Ishikawa (cell line): ENCODE measurements at regions not wholly inside any gene's neighbourhood (a gene's known extent, or its start where the extent isn't known, plus 50 kb on each side); places are given as distances from the start of the nearest gene placed in this dataset.

Source experiments
- CEBPB ChIP-seq: IDR thresholded peaks from 2 replicates; pipeline ENCODE4 v1.6.1; 2012
- CREB1 ChIP-seq: IDR thresholded peaks from 2 replicates; pipeline ENCODE4 v1.6.1; 2012; ENCODE audit warnings: low read depth
- EGR1 ChIP-seq: IDR thresholded peaks from 2 replicates; pipeline ENCODE4 v1.6.1; 2012
- EP300 ChIP-seq: IDR thresholded peaks from 2 replicates; pipeline ENCODE4 v1.6.1; 2012; ENCODE audit warnings: borderline replicate concordance
- FOXM1 ChIP-seq: IDR thresholded peaks from 2 replicates; pipeline ENCODE4 v1.6.1; 2012; ENCODE audit warnings: low read depth, borderline replicate concordance
- NFIC ChIP-seq: IDR thresholded peaks from 2 replicates; pipeline ENCODE4 v1.6.1; 2012
- RAD21 ChIP-seq: IDR thresholded peaks from 2 replicates; pipeline ENCODE4 v1.6.1; 2012; ENCODE audit warnings: low read depth
- TAF1 ChIP-seq: IDR thresholded peaks from 2 replicates; pipeline ENCODE4 v1.6.1; 2012; ENCODE audit warnings: low read depth, mild to moderate bottlenecking
- TCF12 ChIP-seq: IDR thresholded peaks from 2 replicates; pipeline ENCODE4 v1.6.1; 2012; ENCODE audit warnings: low read depth
- TEAD4 ChIP-seq: IDR thresholded peaks from 2 replicates; pipeline ENCODE4 v1.6.1; 2012
- YY1 ChIP-seq: IDR thresholded peaks from 2 replicates; pipeline ENCODE4 v1.6.1; 2012; ENCODE audit warnings: low read depth
- ZBTB7A ChIP-seq: IDR thresholded peaks from 2 replicates; pipeline ENCODE4 v1.6.1; 2012; ENCODE audit warnings: low read depth
- TF ChIP-seq, protein P1 (sequence below): IDR thresholded peaks from 2 replicates; pipeline ENCODE4 v1.6.1; 2012
- TF ChIP-seq, protein P2 (sequence below): IDR thresholded peaks from 2 replicates; pipeline ENCODE4 v1.6.1; 2012
- TF ChIP-seq, protein P3 (sequence below): IDR thresholded peaks from 2 replicates; pipeline ENCODE4 v1.6.1; 2012; ENCODE audit warnings: low read depth, mild to moderate bottlenecking

DNA sequence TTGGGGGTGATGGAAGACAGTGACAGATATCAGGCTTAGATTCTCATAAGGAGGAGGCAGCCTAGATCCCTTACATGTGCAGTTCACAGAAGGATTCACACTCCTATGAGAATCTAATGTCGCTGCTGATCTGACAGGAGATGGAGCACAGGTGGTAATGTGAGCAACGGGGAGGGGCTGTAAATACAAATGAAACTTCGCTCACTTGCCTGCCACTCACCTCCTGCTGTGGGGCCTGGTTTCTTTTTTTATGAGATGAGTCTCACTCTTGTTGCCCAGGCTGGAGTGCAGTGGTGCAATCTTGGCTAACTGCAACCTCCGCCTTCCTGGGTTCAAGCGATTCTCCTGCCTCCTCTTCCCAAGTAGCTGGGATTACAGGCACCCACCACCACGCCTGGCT lies 258.6 kb downstream of the EN1 start:
- no peak for TF ChIP-seq TCF12
- TF ChIP-seq, protein P1, sequence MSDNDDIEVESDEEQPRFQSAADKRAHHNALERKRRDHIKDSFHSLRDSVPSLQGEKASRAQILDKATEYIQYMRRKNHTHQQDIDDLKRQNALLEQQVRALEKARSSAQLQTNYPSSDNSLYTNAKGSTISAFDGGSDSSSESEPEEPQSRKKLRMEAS: no peak
- no peak for TF ChIP-seq RAD21
- TF ChIP-seq TEAD4: no peak
- TF ChIP-seq YY1: no peak
- TF ChIP-seq TAF1: no peak
- TF ChIP-seq ZBTB7A: no peak
- no peak for TF ChIP-seq NFIC
- TF ChIP-seq, protein P2, sequence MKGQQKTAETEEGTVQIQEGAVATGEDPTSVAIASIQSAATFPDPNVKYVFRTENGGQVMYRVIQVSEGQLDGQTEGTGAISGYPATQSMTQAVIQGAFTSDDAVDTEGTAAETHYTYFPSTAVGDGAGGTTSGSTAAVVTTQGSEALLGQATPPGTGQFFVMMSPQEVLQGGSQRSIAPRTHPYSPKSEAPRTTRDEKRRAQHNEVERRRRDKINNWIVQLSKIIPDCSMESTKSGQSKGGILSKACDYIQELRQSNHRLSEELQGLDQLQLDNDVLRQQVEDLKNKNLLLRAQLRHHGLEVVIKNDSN: no peak
- TF ChIP-seq, protein P3, sequence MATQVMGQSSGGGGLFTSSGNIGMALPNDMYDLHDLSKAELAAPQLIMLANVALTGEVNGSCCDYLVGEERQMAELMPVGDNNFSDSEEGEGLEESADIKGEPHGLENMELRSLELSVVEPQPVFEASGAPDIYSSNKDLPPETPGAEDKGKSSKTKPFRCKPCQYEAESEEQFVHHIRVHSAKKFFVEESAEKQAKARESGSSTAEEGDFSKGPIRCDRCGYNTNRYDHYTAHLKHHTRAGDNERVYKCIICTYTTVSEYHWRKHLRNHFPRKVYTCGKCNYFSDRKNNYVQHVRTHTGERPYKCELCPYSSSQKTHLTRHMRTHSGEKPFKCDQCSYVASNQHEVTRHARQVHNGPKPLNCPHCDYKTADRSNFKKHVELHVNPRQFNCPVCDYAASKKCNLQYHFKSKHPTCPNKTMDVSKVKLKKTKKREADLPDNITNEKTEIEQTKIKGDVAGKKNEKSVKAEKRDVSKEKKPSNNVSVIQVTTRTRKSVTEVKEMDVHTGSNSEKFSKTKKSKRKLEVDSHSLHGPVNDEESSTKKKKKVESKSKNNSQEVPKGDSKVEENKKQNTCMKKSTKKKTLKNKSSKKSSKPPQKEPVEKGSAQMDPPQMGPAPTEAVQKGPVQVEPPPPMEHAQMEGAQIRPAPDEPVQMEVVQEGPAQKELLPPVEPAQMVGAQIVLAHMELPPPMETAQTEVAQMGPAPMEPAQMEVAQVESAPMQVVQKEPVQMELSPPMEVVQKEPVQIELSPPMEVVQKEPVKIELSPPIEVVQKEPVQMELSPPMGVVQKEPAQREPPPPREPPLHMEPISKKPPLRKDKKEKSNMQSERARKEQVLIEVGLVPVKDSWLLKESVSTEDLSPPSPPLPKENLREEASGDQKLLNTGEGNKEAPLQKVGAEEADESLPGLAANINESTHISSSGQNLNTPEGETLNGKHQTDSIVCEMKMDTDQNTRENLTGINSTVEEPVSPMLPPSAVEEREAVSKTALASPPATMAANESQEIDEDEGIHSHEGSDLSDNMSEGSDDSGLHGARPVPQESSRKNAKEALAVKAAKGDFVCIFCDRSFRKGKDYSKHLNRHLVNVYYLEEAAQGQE: no peak
- TF ChIP-seq EGR1: no peak
- no peak for TF ChIP-seq FOXM1
- TF ChIP-seq CEBPB: no peak
- no peak for TF ChIP-seq EP300
- no peak for TF ChIP-seq CREB1

DNA sequence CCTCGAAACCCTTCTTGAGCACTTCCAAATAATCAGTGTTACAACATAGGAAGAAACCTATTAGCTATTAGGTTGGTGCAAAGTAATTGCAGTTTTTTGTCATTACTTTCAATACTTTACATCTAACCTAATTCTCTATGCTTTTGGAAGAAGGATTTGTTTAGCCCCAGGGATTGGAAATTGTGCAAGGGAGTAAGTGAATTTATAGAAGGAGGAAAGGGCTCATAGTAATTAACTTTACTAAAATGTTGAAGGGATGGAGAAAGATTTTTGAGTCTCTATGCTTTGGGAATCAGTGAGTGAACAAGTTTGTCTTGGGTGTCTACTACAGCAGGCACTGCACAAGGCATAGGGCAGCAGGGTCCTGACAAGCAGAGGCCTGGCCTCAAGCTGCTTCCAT lies 261.1 kb downstream of the EN1 start:
- no peak for TF ChIP-seq CREB1
- TF ChIP-seq FOXM1: no peak
- no peak for TF ChIP-seq CEBPB
- TF ChIP-seq NFIC: no peak
- TF ChIP-seq TEAD4: no peak

DNA sequence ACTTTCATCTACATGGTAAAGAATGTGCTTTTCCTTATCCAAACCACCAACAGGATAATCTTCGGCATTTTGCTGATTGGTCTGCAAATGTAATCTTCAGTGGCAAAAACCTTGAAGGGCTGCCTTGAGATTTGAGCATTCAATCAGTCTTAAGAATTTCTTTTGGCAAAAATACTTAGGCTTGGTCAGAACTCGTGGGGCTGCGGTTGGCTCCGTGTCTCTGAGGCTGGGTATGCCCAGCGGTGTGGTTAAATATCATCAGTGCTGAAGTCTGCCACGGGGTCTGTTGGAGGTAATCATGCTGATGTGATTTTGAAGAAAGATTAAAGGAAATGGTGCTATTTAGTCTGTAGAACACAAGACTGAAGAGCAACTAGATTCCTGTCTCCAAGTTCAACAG lies 262.6 kb downstream of the EN1 start:
- TF ChIP-seq TEAD4 (no peak), CEBPB (no peak), EP300 (no peak), EGR1 (no peak), TAF1 (no peak), NFIC (no peak), YY1 (no peak), RAD21 (no peak), ZBTB7A (no peak), CREB1 (no peak), TCF12 (no peak)
- TF ChIP-seq, protein P3: no peak
- TF ChIP-seq, protein P2: no peak
- TF ChIP-seq, protein P1: no peak

DNA sequence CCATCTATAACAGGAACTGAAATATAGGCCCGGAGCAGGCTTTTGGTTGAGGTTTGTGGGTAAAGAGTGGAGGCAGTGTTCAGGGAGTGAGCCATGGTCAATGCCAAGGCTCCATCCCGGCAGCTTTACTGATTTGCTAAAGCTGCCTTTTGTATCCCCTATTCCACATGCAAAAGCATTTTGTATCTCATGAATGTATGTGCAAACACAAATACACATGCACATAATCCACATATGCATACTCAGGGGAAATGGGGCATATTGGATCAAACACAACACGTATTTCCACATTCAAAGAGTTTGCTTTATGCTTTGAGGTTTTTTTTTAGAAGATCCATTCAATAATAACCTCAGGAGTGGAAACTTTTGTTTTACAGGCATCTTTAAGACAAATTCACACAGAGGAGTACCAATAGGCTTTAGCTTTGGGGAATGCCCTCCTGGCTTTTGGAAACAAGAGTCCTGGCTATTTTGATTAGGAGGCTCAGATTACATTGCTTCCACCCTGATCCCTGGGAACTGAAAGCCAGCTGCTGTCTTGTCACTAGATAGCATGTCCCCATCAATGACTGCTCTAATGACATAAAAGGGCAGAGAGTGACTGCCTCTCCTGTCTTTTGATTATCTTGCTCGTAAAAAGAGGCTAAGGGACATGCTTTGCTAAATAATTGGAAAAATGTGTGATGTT lies 263.2 kb downstream of the EN1 start:
- TF ChIP-seq NFIC: no peak
- TF ChIP-seq ZBTB7A: no peak
- no peak for TF ChIP-seq FOXM1
- TF ChIP-seq, protein P2: no peak
- TF ChIP-seq CREB1: no peak
- TF ChIP-seq, protein P1: no peak
- TF ChIP-seq, protein P3: no peak
- TF ChIP-seq RAD21: no peak
- TF ChIP-seq TCF12: no peak
- no peak for TF ChIP-seq CEBPB
- no peak for TF ChIP-seq TAF1
- TF ChIP-seq YY1: no peak
- no peak for TF ChIP-seq TEAD4
- no peak for TF ChIP-seq EP300
- TF ChIP-seq EGR1: no peak
